Thyroid gland (tissue), 4 donors: ENCODE measurements at regions not wholly inside any gene's neighbourhood (a gene's known extent, or its start where the extent isn't known, plus 50 kb on each side); places are given as distances from the start of the nearest gene placed in this dataset.

Source experiments
- DNase-seq, 2 donors: peaks; one replicate each; pipeline ENCODE4 v3.0.0-alpha.2; 2019
- H3K27ac ChIP-seq, 3 donors: fragments of 200-600 bp; sonication (generic); 1 replicate in 2 of 3; 2 replicates in 1 of 3; pipeline ENCODE4 v1.5.1; 2016 to 2019; ENCODE audit warnings: mild to moderate bottlenecking in 1 of 3, moderate library complexity in 1 of 3
- H3K27me3 ChIP-seq: fragments of 200-600 bp; sonication (generic); one replicate; pipeline ENCODE4 v1.5.1; 2019
- H3K36me3 ChIP-seq, 2 donors: fragments of 200-600 bp; sonication (generic); one replicate each; pipeline ENCODE4 v1.5.1; 2016 to 2019
- H3K4me1 ChIP-seq, 2 donors: fragments of 200-600 bp; sonication (generic); one replicate each; pipeline ENCODE4 v1.5.1; 2017 to 2019
- H3K4me3 ChIP-seq, 3 donors: fragments of 200-600 bp; sonication (generic); replicated peaks in 1 of 3; 1 replicate in 2 of 3; 2 replicates in 1 of 3; pipeline ENCODE4 v1.5.1; 2016; ENCODE audit warnings: mild to moderate bottlenecking in 1 of 3
- H3K9me3 ChIP-seq: fragments of 200-600 bp; sonication (generic); one replicate; pipeline ENCODE4 v1.5.1; 2017
- POLR2A ChIP-seq, 2 donors: fragments of 450-650 bp; IDR thresholded peaks; one replicate each; pipeline ENCODE4 v1.6.1; 2017; ENCODE audit warnings: antibody characterized with exemption in 2 of 2, mild to moderate bottlenecking in 2 of 2, moderate library complexity in 1 of 2
- WGBS, 2 donors: methylation state at CpG; one replicate each; pipeline ENCODE4 v1.1.5; 2017; 5-methylcytosine and 5-hydroxymethylcytosine counted together
- intact Hi-C: fragments of 100-400 bp; cut with DNase I; formaldehyde crosslinking; loops from one replicate; pipeline ENCODE4 v1.15.1; 2023
- TF ChIP-seq, protein P1 (sequence below), 6 experiments: fragments of 200-600 bp in 3 of 6; fragments of 450-650 bp in 3 of 6; sonication (generic) in 3 of 6; IDR thresholded peaks; one replicate each; pipeline ENCODE4 v1.5.1; 2016 to 2019; ENCODE audit warnings: antibody characterized with exemption in 6 of 6, mild to moderate bottlenecking in 2 of 6, inconsistent platforms in 1 of 6, moderate library complexity in 1 of 6

DNA sequence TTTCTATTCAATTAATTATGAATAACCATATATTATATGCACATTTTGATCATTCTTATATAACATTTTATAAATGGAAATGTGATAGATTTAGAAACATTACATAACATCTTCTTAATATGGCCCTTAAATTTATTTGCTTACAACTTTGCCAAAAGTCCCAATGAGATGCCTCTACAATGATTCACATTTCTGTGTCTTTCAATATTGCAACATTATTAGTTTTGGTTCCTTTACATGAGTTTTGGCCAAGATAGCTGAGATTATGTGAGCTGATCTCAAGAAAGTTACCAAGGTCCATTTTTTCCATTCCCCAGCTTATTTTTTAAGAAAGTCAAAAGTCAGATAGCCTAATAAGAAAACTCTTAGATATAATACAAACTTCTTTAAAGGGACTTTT, 361.2 kb downstream of the PCDH7 start:
- intact Hi-C loops, result no loop called here
- Histone ChIP-seq H3K36me3 (no peaks in the 10 kb centered on the region), H3K27ac (no peak overlapping the region), H3K9me3 (no peaks in the 10 kb centered on the region), H3K4me1 (no peaks in the 10 kb centered on the region), H3K27me3 (no peaks in the 10 kb centered on the region), H3K4me3 (no peak overlapping the region)
- DNase-seq, result no peak
- TF ChIP-seq, protein P1, sequence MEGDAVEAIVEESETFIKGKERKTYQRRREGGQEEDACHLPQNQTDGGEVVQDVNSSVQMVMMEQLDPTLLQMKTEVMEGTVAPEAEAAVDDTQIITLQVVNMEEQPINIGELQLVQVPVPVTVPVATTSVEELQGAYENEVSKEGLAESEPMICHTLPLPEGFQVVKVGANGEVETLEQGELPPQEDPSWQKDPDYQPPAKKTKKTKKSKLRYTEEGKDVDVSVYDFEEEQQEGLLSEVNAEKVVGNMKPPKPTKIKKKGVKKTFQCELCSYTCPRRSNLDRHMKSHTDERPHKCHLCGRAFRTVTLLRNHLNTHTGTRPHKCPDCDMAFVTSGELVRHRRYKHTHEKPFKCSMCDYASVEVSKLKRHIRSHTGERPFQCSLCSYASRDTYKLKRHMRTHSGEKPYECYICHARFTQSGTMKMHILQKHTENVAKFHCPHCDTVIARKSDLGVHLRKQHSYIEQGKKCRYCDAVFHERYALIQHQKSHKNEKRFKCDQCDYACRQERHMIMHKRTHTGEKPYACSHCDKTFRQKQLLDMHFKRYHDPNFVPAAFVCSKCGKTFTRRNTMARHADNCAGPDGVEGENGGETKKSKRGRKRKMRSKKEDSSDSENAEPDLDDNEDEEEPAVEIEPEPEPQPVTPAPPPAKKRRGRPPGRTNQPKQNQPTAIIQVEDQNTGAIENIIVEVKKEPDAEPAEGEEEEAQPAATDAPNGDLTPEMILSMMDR (IDR thresholded peaks at IDR 0.05), result no peak
- TF ChIP-seq POLR2A (IDR thresholded peaks at IDR 0.05), result no peak

DNA sequence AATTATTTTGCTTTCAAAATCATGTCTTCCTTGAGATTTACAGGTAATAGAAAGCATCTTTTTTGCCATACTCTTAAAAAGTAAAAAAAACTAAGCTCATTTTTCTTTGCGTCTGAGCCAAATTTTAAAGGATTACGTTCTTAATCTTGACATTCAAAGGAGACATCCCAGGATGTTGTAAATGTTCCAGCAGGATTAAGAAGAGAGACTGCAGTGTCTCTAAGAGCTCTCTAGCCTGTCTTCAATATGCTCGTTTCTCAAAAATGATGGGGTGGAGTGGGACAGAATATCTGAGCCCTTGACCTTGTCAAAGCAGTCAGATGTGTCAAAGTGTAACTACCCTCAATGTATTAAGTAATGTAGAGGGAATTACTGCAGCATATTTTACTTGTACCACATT, 363.3 kb downstream of the PCDH7 start:
- Histone ChIP-seq H3K27me3 (no peaks in the 10 kb centered on the region), H3K27ac (no peak overlapping the region), H3K4me3 (no peak overlapping the region), H3K9me3 (no peaks in the 10 kb centered on the region), H3K36me3 (no peaks in the 10 kb centered on the region), H3K4me1 (no peaks in the 10 kb centered on the region)
- TF ChIP-seq, protein P1 (IDR thresholded peaks at IDR 0.05), result no peak
- TF ChIP-seq POLR2A (IDR thresholded peaks at IDR 0.05), result no peak
- WGBS, 2 donors, result 64 to 72% methylated on average over 3 of the region's 3 CpGs
- intact Hi-C loops, result no loop called here
- no peak for DNase-seq

DNA sequence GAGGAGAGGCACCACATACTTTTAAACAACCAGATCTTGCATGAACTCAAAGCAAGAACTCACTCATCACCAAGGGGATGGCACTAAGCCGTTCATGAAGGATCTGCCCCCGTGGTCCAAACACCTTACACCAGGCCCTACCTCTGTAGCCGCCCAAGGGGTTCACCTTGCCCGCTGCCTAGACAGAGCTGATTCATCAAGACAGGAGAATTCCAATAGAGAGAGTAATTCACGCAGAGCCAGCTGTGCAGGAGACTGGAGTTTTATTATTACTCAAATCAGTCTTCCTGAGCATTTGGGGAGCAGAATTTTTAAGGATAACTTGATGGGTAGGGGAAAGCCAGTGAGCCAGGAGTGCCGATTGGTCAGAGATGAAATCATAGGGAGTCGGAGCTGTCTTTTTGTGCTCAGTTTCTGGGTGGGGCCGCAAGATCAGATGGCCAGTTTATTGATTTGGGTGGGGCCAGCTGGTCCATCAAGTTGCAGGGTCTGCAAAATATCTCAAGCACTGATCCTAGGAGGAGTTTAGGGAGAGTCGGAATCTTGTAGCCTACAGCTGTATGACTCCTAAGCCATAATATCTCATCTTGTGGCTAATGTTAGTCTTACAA, 364.7 kb downstream of the PCDH7 start:
- TF ChIP-seq POLR2A (IDR thresholded peaks at IDR 0.05), result no peak
- TF ChIP-seq, protein P1 (IDR thresholded peaks at IDR 0.05), result no peak
- Histone ChIP-seq H3K4me1 (peaks cover 0 to 6% of the 10 kb centered on the region in 2 donors), H3K27me3 (no peaks in the 10 kb centered on the region), H3K9me3 (no peaks in the 10 kb centered on the region), H3K4me3 (no peak overlapping the region), H3K27ac (no peak overlapping the region), H3K36me3 (no peaks in the 10 kb centered on the region)
- intact Hi-C loops, result no loop called here
- no peak for DNase-seq
- 93 to 96% methylated on average over 9 of the region's 9 CpGs for WGBS, 2 donors

DNA sequence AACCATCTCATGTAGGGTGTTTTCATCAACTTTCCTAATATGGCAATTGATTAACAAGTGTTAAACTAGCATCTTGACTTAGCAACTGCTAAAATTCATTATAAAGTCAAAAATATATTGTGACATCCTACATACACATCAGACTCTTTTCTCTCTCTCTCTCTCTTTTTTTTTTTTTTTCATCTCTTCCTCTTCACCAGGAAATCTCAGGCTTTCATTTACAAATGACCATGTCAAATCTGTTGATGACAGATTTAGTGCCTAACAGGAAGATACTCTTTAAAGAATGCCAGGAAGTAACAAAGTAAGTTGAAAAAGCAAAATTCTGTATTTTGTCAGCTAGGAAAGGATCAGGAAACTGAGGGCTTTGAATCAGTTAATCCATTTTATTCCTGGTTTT, 365.5 kb downstream of the PCDH7 start:
- Histone ChIP-seq H3K4me1 (peaks cover 0 to 7% of the 10 kb centered on the region in 2 donors), H3K9me3 (no peaks in the 10 kb centered on the region), H3K27ac (no peak overlapping the region), H3K36me3 (no peaks in the 10 kb centered on the region), H3K27me3 (no peaks in the 10 kb centered on the region), H3K4me3 (no peak overlapping the region)
- TF ChIP-seq POLR2A (IDR thresholded peaks at IDR 0.05), result no peak
- TF ChIP-seq, protein P1 (IDR thresholded peaks at IDR 0.05), result no peak
- DNase-seq, result no peak
- intact Hi-C loops, result no loop called here

DNA sequence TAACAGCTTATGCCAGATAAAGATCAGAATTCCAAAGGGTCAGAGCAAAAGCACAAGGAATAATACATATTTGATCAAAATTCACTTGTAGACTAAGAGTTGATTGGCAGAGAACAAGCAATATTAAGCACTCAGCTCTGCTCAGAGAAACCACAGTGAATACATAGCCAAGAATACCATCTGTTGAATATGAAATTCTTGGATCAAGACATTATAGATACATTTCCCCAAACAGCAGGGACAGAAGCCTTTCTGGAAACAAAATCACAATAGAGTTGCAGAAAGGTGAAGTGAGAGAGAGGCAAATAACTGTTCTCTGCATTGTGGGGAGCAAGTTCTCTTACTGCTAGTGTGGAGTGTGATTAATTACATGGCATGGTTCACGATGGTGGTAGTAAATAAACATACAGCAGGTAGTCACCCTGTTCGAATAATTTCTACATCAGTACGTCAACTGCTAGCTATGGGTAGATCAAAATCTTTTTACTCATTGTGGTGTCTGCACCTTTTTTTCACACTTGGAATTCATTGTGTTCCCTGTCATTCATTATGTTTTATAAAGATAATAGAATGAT, 366.7 kb downstream of the PCDH7 start:
- Histone ChIP-seq H3K36me3 (no peaks in the 10 kb centered on the region), H3K4me3 (no peak overlapping the region), H3K27me3 (no peaks in the 10 kb centered on the region), H3K9me3 (no peaks in the 10 kb centered on the region), H3K27ac (no peak overlapping the region), H3K4me1 (peaks cover 0 to 7% of the 10 kb centered on the region in 2 donors)
- TF ChIP-seq POLR2A (IDR thresholded peaks at IDR 0.05), result no peak
- TF ChIP-seq, protein P1 (IDR thresholded peaks at IDR 0.05), result no peak
- DNase-seq, result no peak
- 82 to 84% methylated on average over 3 of the region's 3 CpGs for WGBS, 2 donors
- intact Hi-C loops, result no loop called here
